Spleen (tissue), 11 donors: ENCODE measurements at regions not wholly inside any gene's neighbourhood (a gene's known extent, or its start where the extent isn't known, plus 50 kb on each side); places are given as distances from the start of the nearest gene placed in this dataset.

ENCODE experiments used
- DNase-seq: peaks from one replicate; pipeline ENCODE4 v3.0.0-alpha.2; 2020
- H3K27ac ChIP-seq, 8 donors: fragments of 200-600 bp; sonication (generic) in 7 of 8; 1 replicate in 4 of 8; 2 replicates in 4 of 8; pipeline versions ENCODE4 v1.5.0 to v1.8.0; 2016 to 2021; ENCODE audit warnings: inconsistent platforms in 4 of 8, mild to moderate bottlenecking in 4 of 8, moderate library complexity in 1 of 8
- H3K27me3 ChIP-seq, 7 donors: fragments of 200-600 bp; sonication (generic) in 6 of 7; replicated peaks in 1 of 7; 1 replicate in 4 of 7; 2 replicates in 3 of 7; pipeline versions ENCODE4 v1.5.0 to v1.8.0; 2016 to 2021; ENCODE audit warnings: inconsistent platforms in 3 of 7, mild to moderate bottlenecking in 1 of 7
- H3K36me3 ChIP-seq, 6 donors: fragments of 200-600 bp; sonication (generic) in 5 of 6; 1 replicate in 4 of 6; 2 replicates in 2 of 6; pipeline versions ENCODE4 v1.5.0 to v1.8.0; 2016 to 2021; ENCODE audit warnings: inconsistent platforms in 2 of 6
- H3K4me1 ChIP-seq, 6 donors: fragments of 200-600 bp; sonication (generic) in 5 of 6; 1 replicate in 3 of 6; 2 replicates in 3 of 6; pipeline versions ENCODE4 v1.5.0 to v1.8.0; 2016 to 2021; ENCODE audit warnings: inconsistent platforms in 3 of 6
- H3K4me3 ChIP-seq, 8 donors: fragments of 200-600 bp; sonication (generic) in 7 of 8; 1 replicate in 4 of 8; 2 replicates in 4 of 8; pipeline versions ENCODE4 v1.5.0 to v1.8.0; 2016 to 2021; ENCODE audit warnings: inconsistent platforms in 4 of 8, mild to moderate bottlenecking in 4 of 8, moderate library complexity in 2 of 8
- H3K9me3 ChIP-seq, 8 donors: fragments of 200-600 bp; sonication (generic) in 7 of 8; 1 replicate in 4 of 8; 2 replicates in 4 of 8; pipeline versions ENCODE4 v1.5.0 to v1.8.0; 2016 to 2021; ENCODE audit warnings: inconsistent platforms in 4 of 8
- POLR2A ChIP-seq, 3 donors: fragments of 450-650 bp; IDR thresholded peaks; one replicate each; pipeline ENCODE4 v1.5.1; 2017; ENCODE audit warnings: antibody characterized with exemption in 3 of 3, mild to moderate bottlenecking in 1 of 3
- POLR2AphosphoS5 ChIP-seq, 3 donors: sonication (generic); formaldehyde crosslinking; IDR thresholded peaks; one replicate each; pipeline ENCODE4 v1.5.1; 2017; ENCODE audit warnings: antibody characterized with exemption in 3 of 3
- WGBS, 5 donors: extraction: QIAGEN DNeasy Blood & Tissue Kit in 3 of 5; methylation state at CpG; one replicate each; pipeline versions ENCODE4 v1.1.5 to v1.1.7; 2013 to 2018; 5-methylcytosine and 5-hydroxymethylcytosine counted together
- intact Hi-C: fragments of 100-400 bp; cut with DNase I; formaldehyde crosslinking; loops from one replicate; pipeline ENCODE4 v1.15.0; 2023; ENCODE audit warnings: low total_unique reads
- TF ChIP-seq, protein P1 (sequence below), 11 experiments: fragments of 200-600 bp in 7 of 11; fragments of 450-650 bp in 4 of 11; sonication (generic) in 4 of 11; IDR thresholded peaks in 8 of 11; conservative IDR thresholded peaks in 3 of 11; 1 replicate in 7 of 11; 2 replicates in 4 of 11; pipeline versions ENCODE4 v1.4.0 to v1.8.0; 2016 to 2021; ENCODE audit warnings: antibody characterized with exemption in 11 of 11, inconsistent platforms in 4 of 11, mild to moderate bottlenecking in 1 of 11
- donor health status: healthy with polysubstance abuse.
- donor health status: DM: no; HTN: no; CAD: no; lungs with moderate emphysema.
- donor health status: DM: no; HTN: no; CAD: no.
- donor health status: Bipolar disorder and iron deficiency.
- donor health status: healthy.
- donor health status: DM: no; HTN: no; CAD: no.
- donor health status: DM: yes; HTN: yes; CAD: no.

GRCh38 chr1:73343947-73344346 is 854.0 kb downstream of the LRRIQ3 start:
- intact Hi-C loops, result no loop called here
- H3K27ac ChIP-seq, result no peak overlapping the region
- no peaks in the 10 kb centered on the region for H3K27me3 ChIP-seq
- no peaks in the 10 kb centered on the region for H3K4me1 ChIP-seq
- H3K9me3 ChIP-seq, result peaks cover 0 to 10% (median 0%) of the 10 kb centered on the region in 8 donors
- DNase-seq, result peak; percentile 39
- H3K36me3 ChIP-seq, result no peaks in the 10 kb centered on the region
- 74 to 95% (median 86%) methylated on average over 3 of the region's 3 CpGs for WGBS, 5 donors
- H3K4me3 ChIP-seq, result no peak overlapping the region
- TF ChIP-seq POLR2A (IDR thresholded peaks at IDR 0.05) (no peak), POLR2AphosphoS5 (IDR thresholded peaks at IDR 0.05) (no peak)
- TF ChIP-seq, protein P1, sequence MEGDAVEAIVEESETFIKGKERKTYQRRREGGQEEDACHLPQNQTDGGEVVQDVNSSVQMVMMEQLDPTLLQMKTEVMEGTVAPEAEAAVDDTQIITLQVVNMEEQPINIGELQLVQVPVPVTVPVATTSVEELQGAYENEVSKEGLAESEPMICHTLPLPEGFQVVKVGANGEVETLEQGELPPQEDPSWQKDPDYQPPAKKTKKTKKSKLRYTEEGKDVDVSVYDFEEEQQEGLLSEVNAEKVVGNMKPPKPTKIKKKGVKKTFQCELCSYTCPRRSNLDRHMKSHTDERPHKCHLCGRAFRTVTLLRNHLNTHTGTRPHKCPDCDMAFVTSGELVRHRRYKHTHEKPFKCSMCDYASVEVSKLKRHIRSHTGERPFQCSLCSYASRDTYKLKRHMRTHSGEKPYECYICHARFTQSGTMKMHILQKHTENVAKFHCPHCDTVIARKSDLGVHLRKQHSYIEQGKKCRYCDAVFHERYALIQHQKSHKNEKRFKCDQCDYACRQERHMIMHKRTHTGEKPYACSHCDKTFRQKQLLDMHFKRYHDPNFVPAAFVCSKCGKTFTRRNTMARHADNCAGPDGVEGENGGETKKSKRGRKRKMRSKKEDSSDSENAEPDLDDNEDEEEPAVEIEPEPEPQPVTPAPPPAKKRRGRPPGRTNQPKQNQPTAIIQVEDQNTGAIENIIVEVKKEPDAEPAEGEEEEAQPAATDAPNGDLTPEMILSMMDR (IDR thresholded peaks at IDR 0.05 in 8 of 11, conservative IDR thresholded peaks at IDR 0.05 in 3 of 11), result no peak

DNA sequence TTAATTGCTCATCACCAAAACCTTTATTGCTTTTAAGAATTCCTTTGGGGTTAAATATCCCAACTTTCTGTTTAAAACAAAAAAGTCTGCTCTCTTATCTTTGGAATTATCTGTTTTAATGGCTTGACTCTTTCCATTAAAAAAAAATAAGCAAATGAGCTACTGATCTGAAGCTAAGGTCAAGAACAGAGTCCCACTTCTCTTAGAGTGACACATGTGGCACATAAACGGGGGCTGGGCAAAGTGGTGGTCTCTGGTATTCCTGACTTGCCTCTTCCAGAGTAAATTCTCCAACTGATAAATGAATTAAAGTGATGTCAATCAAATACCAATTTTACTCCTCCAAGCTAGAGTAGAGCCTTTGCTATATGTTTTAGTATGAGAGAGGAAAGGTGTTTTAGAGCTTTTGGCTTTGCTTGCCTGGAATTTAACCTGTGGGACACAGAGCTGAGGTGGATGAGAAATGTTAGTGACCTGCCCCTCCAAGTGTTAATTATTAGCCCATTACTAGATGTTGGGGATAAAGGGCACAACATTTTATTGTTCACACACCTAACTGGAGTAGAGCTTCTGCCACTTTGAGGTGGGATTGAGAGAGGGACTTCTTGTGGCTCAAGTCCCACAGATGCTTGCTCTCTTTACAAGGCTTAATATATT is 864.0 kb downstream of the LRRIQ3 start:
- no peak overlapping the region for H3K27ac ChIP-seq
- no peak for DNase-seq
- intact Hi-C loops, result no loop called here
- WGBS, 5 donors, result 51 to 67% (median 60%) methylated on average over 1 of the region's 1 CpG
- H3K9me3 ChIP-seq, result peaks cover 0 to 48% (median 40%) of the 10 kb centered on the region in 8 donors
- no peak for TF ChIP-seq POLR2AphosphoS5 (IDR thresholded peaks at IDR 0.05)
- TF ChIP-seq POLR2A (IDR thresholded peaks at IDR 0.05), result no peak
- TF ChIP-seq, protein P1 (IDR thresholded peaks at IDR 0.05 in 8 of 11, conservative IDR thresholded peaks at IDR 0.05 in 3 of 11), result no peak
- H3K27me3 ChIP-seq, result no peaks in the 10 kb centered on the region
- no peaks in the 10 kb centered on the region for H3K36me3 ChIP-seq
- H3K4me1 ChIP-seq, result no peaks in the 10 kb centered on the region
- no peak overlapping the region for H3K4me3 ChIP-seq

DNA sequence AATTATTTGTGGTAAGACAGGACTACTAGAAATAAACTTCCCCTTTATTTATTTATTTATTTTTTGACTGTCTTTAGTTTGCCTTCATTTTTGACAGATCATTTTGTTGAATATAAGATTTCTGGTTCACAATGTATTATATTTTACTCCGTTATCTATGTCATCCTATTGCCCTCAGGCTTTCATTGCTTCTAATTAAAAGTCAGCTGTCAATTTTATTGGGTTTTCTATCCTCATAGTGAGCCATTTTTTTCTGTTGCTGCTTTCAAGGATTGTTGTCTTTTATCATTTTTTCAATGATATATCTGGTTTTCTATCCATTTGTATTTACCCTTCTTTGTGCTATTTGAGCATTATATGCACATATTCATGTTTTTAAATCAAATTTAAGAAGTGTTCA is 866.2 kb downstream of the LRRIQ3 start:
- H3K4me3 ChIP-seq, result no peak overlapping the region
- peaks cover 0 to 67% (median 55%) of the 10 kb centered on the region in 8 donors for H3K9me3 ChIP-seq
- H3K27ac ChIP-seq, result no peak overlapping the region
- intact Hi-C loops, result no loop called here
- H3K27me3 ChIP-seq, result no peaks in the 10 kb centered on the region
- TF ChIP-seq POLR2AphosphoS5 (IDR thresholded peaks at IDR 0.05) (no peak), POLR2A (IDR thresholded peaks at IDR 0.05) (no peak)
- TF ChIP-seq, protein P1 (IDR thresholded peaks at IDR 0.05 in 8 of 11, conservative IDR thresholded peaks at IDR 0.05 in 3 of 11), result no peak
- H3K36me3 ChIP-seq, result no peaks in the 10 kb centered on the region
- no peak for DNase-seq
- 75 to 93% (median 82%) methylated on average over 1 of the region's 1 CpG for WGBS, 5 donors
- H3K4me1 ChIP-seq, result no peaks in the 10 kb centered on the region

GRCh38 chr1:73327998-73328397 is 870.0 kb downstream of the LRRIQ3 start:
- TF ChIP-seq, protein P1 (IDR thresholded peaks at IDR 0.05 in 8 of 11, conservative IDR thresholded peaks at IDR 0.05 in 3 of 11), result no peak
- TF ChIP-seq POLR2A (IDR thresholded peaks at IDR 0.05) (no peak), POLR2AphosphoS5 (IDR thresholded peaks at IDR 0.05) (no peak)
- no peaks in the 10 kb centered on the region for H3K36me3 ChIP-seq
- intact Hi-C loops, result no loop called here
- H3K4me3 ChIP-seq, result no peak overlapping the region
- no peak overlapping the region for H3K27ac ChIP-seq
- H3K9me3 ChIP-seq, result peaks cover 0 to 78% (median 58%) of the 10 kb centered on the region in 8 donors
- no peaks in the 10 kb centered on the region for H3K4me1 ChIP-seq
- no peaks in the 10 kb centered on the region for H3K27me3 ChIP-seq
- WGBS, 5 donors, result 88 to 100% (median 97%) methylated on average over 2 to 3 of the region's 3 CpGs
- DNase-seq, result no peak
